HG02981 (cell line): ENCODE measurements at regions not wholly inside any gene's neighbourhood (a gene's known extent, or its start where the extent isn't known, plus 50 kb on each side); places are given as distances from the start of the nearest gene placed in this dataset.
A peak's percentile ranks its signal among the peaks of the same experiment; 100 is the strongest.

Source experiments
- ATAC-seq: cut with Tn5 transposase; IDR thresholded peaks from one replicate; pipeline ENCODE4 v1.9.1; 2021; ENCODE audit warnings: mild to moderate bottlenecking, moderate library complexity; ENCODE audit not compliant: unreplicated experiment

DNA sequence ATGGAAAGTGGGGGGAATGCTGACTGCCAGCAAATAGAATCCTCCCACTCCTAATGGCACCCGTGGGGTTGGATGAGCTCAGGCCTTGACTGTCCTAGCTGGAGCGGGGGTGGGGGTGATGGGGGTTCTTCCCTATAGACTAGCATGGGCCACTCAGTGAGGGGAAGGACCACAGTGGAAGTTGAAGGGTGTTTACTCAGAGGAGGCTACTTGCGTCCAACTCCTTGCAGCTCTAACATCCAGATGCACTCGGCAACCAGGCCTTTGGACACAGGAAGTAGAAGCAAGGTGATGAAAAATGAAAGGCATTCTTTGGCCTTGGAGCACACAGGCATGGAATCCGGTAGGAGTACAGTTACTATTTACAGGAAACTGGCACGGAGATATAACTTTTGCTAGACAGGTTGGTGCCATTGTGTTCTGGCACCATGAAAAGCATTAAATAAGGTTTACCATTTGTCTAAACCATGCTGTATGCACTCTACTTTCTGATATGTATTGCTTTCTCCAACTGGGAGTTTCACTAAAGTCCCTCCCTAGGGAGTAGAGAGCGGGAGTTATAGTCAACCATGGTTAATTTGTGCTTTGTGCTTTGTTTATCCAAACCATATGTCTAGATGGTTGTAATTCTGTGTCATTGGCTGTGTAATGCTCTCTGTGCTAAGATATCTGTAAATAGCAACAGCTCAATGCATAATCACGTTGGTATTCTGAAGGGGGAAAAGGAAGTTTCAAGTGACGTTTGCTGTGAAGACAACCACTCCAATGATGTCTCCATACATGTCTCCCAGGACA is 125.3 kb downstream of the TSHZ3 start:
- no peak for ATAC-seq

DNA sequence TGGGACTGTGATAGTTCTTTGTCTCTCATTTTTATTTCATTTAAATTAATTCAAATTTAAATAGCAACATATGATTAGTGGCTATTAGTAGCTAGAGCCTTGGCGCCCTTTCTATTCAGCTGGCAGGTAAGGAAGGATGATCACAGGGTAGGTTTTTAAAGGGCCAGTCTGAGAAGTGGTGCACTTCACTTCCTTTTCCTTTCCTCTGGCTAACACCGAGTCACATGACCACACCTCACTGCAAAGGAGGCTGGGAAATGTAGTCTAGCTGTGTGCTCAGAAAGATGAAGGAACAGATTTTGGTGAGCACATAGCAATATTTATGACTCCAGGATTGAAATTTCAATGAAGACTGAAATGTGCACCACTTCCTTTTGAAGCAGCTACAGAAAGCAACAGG is 128.7 kb downstream of the TSHZ3 start:
- ATAC-seq, result no peak

DNA sequence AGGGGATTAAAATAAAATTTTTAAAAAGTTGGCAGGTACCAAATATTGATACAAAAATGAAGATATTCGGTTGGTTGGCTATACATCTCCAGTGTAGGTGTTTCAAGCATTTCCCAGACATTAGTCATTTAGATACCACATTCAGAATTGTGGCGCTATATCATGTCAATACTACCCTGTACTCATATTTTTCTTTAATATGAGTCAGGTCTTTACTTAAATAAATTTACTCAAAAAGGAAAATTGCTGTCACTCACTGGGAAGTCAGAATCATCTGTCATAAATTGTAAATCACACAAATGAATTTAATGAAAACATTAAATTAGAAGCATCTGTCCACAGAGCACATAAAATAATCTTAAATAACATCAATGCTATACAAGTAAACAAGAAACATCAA is 134.2 kb downstream of the TSHZ3 start:
- no peak for ATAC-seq

DNA sequence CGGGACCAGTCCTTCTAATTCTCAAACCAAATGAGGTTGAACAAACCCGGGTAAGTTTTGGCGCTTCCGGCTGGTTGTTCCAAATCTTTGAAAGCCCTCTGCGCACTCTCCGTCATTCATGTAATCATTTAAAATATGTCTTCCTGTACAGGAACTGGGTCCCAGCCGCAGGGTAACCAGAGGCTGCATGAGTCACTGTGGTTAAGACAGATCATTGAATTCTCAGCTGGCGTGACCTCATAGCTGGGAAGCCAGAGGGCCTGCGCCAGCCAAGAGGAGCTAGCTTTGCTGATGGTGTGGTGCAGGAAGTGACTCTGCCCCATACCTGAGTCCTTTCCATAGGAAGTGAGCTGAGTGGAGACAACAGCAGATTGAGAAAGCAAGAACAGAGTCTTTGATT is 135.2 kb downstream of the TSHZ3 start:
- ATAC-seq, result peak; percentile 78

DNA sequence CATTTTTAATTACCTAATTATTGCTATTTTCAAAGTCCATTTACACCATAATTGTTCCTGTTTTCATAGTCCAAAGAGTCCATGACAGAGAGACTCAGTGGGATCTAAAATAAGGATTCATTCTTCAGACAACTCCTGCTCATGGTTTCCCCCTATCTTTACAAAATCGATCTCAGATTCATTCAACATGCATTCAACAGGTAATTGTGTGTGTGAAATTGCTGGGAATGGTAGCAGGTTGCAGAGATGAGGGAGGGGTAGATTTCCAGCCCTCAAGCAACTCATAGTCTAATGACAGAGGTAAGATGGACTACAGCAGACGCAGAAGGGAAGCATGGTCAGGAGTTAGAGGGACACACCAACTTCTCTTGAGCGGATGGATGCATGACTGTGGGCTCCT is 138.1 kb downstream of the TSHZ3 start:
- ATAC-seq, result no peak

DNA sequence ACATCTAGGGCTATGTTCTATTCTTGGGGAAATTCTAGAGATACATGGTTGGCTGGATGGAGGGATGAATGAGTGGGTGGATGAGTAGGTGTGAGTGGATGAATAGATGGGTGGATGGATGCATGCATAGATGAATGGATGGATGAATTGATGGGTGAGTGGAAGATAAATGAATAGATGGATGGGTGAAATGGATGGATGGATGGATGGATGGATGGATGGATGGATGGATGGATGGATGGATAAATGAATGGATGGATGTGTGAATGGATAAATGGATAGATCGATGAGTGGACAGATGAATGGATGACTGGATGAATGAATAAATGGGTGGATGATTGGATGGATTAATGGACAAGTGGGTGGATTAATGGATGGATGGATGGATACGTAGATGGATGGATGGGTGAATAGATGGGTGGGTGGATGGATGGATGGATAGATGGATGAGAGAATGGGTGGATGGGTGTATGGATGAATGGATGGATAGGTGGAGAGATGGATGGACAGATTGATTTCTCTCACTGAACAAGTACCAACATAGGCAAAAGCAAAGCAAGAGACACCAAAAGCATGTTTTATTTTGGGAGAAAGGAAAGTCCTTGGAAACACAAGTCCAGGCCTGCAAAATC is 143.2 kb downstream of the TSHZ3 start:
- no peak for ATAC-seq

DNA sequence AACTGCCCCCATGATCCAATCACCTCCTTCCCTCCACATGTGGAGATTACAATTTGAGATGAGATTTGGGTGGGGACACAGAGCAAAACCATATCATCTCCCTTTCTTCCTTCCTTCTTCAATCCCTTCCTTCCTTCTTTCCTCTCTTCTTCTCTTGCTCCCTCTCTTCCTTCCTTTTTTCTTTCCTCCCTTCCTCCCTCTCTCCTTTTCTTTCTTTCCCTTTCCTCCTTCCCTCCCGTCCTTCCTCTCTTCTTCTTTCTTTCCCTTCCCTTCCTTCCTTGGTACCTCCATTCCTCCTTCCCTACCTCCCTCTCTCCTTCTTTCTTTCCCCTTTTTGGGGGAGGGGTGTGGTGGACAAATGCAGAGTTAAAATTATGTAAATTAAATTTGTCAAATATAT is 145.1 kb downstream of the TSHZ3 start:
- no peak for ATAC-seq

DNA sequence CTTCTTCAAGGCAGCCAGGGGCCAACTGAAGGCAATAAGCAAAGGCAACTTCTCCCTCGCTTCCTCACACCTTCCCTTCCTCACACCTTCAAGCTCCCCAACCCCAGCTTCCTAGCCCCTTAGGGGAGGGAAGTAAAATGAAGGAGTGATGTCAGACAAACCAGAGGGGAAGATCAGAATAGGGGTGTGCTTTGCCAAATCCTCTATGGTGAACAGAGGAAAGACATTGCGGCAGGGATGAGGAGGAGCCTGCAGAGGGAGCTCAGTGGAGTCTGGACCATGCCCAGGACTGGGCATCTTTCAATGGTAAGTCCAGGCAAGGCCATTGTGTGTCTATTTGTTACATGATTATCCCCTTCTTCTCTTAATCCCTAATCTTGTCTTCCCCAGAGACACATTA is 164.0 kb downstream of the TSHZ3 start:
- ATAC-seq, result no peak

DNA sequence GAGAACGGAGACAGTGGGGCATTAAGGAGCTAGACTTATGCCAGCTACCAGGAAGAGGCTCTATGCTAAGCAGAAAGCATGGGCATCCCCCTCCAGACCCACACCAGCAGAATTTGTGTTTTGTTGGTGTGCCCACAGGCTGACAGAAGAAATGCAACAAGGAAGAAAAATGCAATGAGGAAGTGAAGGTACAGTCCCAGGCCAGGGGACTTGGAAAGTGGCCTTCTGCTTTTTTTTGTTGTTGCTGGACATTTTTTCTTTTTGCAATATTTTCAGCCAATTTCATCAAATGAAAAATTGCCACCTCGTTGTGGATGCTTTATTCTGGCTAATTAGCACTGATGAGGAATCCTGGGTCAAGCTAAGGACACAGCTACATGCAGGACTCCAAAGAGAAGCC is 167.7 kb downstream of the TSHZ3 start:
- no peak for ATAC-seq

DNA sequence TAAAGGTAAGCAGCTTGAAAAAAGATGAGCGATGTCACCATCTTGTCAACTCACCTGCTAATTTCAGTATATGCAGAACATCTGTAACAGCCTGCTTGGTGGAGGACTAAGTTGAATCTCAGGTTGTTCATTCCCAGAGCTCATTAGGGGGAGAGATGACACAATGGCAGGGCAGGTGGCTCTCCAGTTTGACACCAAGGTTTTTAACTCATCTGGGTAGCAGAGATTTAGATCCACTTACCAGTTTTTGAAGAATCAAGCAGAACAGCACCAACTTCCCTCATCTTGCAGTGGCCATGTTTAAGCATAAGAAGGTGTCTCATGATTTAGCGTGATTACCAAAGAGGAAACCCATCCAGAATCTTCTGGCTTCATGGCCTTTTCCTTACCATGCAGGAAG is 168.3 kb downstream of the TSHZ3 start:
- ATAC-seq, result no peak

DNA sequence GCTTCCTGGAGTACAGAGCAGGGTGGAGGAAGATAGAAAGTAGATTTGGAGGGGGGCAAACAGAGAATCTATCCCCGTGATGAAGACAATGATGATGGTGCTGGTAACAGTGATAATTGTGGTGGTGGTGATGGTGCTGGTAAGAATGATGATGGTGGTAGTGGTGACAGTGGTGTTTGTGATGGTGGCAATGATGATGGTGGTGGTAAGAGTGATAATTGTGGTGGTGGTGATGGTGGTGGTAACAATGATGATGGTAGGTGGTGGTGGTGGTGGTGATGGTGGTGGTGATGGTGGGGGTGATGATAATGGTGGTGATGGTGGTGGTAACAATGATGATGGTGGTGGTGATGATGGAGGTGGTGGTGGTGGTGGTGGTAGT is 169.8 kb downstream of the TSHZ3 start:
- ATAC-seq, result no peak

DNA sequence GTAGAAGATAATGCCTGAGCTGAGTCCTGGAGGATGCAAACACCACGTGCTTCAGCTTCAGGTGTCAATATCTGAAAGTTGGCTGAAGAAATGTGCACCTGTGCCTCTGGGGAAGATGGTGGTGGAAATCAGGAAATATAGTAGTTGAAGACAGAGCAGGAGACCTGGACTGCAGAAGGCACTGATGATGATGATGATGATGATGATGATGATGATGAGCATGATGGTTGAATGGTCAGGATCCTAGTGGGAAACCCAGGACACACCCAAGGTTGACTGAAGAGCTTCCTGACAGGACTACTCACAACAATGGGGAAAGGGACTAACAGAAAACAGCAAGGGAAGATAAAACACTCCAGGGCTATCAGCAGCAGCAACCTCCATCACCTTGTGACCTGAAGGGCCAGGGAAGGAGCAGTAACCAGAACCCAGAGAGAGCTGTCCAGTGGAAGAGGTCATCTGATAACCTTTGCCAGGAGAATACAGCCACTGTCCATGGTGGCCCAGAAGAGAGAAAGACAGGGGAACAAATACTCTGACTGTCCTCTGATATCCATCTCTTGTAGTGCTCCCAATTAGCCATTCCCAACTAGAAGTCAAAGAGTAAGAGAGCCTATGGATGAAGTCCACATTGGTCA is 170.3 kb downstream of the TSHZ3 start:
- ATAC-seq, result no peak

DNA sequence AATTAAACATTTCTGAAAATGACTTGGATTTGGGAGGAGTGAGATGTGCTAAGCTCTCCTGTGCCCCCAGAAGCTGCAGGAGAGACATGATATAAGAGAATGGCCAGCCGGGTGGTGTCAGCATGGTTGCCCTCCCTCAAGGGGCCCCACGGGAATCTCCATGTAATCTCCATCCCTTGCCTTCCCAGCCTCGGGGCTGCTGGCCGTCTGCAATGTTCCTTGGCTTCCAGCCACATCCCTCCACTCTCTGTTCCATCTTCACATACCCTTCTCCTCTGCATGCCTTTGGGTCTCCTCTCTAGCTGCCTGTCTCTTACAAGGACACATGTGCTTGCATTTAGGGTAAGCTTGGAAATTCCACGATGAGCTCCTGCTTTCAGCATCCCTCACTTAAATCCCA is 172.0 kb downstream of the TSHZ3 start:
- ATAC-seq, result no peak

DNA sequence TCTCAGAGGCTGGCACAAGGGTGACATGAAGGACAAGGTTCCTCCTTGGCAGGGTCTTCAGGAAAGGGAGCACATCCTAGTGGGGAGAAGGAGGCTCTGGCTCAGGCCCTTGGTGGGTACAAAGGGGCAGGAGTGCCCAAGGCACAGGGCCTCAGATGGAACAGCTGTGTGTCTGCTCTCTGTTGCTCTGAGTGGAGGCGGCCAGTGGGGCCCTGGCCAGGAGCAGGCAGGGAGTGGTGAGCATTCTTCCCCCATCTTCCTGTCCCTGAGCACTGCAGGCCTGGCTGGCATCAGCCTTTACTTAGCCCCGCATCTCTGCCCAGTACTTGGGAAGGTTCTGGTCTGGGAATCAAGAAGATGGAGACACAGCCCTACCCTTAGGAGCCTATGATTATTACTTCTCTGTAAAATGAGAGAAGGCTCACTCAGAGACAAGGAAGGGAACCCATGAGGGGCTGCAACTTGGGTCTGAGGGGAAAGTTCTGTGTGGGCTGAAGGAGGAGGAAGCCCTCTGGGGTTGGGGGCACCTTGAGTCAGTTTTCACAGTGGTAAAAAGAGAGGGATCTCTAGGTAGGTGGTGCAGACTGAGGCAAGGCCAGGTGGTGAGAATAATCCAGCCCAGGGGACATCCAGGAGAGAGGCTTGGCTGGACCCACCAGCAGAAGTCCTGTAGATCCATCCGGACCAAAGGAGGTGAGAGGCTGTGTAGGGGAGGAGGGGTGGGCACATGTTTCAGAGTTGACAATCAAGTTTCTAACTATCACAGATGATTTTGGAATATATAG is 173.5 kb downstream of the TSHZ3 start:
- ATAC-seq, result no peak

DNA sequence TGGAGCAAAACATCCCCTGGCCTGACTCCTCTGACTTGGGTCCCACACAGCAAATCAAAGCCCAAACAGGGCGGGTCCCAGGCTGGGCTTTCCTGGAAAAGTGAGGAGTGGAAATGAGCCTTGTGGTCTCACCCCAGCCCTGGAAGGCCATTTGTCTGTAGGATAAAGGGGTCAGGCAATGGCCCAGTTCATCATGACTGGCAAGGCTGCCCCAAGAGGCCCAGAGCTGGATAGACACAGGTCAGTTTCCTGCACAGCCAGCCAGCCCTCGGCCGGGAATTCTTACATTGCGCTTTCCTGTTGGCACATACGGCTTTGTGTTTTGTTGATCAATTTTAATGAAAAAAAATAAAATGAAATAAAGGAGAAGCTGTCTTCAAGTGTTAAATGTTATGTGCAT is 174.3 kb downstream of the TSHZ3 start:
- no peak for ATAC-seq

DNA sequence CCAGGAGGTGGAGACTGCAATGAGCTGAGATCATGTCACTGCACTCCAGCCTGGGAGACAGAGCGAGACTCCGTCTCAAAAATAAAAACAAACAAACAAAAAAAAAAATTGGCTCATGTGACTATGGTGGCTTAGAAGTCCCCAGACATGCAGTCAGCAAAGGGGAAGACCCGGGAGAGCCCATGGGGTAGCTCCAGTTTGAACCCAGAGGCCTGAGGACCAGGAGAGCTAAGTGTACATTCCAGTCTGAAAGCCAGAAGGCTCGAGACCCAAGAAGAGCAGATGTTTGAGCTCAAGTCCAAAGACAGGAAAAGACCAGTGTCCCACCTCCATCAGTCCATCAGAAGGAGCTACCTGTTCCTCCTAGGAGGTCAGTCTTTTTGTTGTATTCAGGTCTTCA is 175.2 kb downstream of the TSHZ3 start:
- ATAC-seq, result no peak

DNA sequence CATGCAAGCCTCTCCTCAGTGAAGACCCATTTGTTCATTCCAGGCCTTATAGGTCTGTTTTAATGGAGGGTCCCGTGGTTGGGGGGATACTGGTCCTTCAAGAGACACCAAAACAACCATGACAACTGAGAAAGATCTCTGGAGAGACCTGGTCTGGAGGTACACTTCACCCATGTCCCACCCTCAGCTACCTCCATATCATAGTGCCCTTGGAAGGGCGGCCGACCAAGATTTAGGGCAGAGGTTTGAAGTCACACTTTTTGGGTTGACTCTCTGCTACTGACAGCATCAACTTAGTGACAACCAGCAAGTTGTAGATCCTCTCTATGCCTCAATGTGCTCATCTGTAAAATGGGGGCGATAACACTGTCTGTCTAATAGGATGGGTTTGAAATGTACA is 177.3 kb downstream of the TSHZ3 start:
- no peak for ATAC-seq

DNA sequence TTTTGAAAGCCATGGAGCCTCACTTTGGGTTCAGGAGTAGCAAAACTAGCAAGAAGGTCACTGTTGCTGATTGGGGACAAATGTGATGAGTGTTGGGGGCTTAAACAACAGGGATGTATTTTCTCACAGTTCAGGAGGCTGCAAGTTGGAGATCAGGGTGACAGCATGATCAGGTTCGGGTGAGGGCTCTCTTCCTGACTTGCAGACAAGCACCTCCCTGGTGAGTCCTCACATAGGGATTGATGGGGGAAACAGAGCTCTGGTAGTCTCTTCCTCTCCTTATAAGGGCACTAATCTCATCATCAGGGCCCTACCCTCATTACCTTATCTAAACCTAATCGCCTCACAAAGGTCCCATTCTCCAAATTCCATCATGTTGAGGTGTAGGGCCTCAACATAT is 179.2 kb downstream of the TSHZ3 start:
- no peak for ATAC-seq

DNA sequence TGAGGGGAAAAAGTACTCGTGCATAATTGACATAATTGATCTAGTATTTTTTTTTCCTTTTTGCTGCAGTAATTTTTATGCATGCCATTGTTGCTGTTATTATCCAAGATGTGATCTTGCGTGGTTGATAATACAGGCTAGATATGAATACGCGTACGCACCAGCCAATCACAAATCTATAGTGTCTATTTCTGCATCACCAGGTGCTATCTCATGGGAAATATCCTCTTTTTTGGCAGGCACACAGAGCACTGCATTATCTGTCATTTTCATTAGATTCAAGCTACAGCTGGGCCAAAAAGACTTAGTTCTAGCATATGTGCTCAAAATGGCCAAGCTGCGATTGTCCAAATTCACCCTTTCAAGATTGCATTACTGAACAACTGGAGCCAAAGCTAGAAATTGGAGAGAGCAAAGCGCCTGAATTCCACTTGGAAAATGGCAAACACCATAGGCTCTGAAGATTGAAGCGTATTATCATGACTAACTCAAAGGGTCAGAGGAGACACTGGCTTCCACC is 181.1 kb downstream of the TSHZ3 start:
- no peak for ATAC-seq

DNA sequence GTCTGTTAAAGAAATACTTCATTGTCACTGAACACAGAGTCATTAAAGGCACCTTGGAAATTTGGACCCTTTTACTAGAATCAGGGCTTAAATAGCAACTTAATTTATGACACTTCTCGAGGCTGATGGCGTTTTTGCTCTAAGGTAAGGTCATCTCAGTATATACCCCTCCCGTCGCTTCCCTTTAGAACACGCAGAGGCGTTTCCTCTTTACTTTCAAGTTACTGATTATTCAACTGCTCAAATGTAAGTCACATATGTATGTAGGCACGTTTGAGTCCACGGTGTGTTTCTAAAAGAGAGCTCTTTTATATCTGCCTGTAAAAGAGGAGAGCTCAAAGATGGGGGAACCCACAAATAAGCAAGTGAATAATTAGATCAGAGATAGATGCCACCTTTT is 181.5 kb downstream of the TSHZ3 start:
- ATAC-seq, result no peak

DNA sequence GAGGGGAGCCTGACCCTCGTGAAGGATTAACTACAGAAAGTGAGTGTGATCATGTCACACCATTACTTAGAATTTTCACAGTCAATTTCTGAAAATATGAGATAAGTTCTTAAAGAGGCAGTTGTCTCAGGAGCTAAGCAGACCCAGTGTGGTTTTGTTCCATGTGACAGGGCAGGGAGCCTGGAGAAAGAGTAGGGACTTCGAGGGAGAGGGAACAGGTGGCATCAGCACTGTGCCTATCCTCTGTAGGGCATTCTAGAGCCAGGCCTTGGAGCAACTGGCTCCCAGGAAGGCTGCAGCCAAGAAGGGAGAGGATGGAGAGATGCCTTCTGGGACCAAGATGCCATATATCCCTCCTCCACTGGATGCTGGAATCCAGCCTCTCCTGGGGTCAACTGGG is 183.0 kb downstream of the TSHZ3 start:
- ATAC-seq, result no peak
